GM23338 (cell line): ENCODE measurements at regions not wholly inside any gene's neighbourhood (a gene's known extent, or its start where the extent isn't known, plus 50 kb on each side); places are given as distances from the start of the nearest gene placed in this dataset.
A peak's percentile ranks its signal among the peaks of the same experiment; 100 is the strongest.

Source experiments
- CTCF ChIP-seq, 2 experiments: fragments of 200-600 bp in 1 of 2; sonication (generic) in 1 of 2; conservative IDR thresholded peaks; 2 replicates each; pipeline versions ENCODE4 v1.5.1 to v1.6.1; 2016 to 2017; ENCODE audit warnings: antibody characterized with exemption in 2 of 2, low read depth in 2 of 2, mild to moderate bottlenecking in 2 of 2, moderate library complexity in 1 of 2
- EZH2 ChIP-seq: fragments of 200-600 bp; sonication (generic); IDR thresholded peaks from one replicate; pipeline ENCODE4 v1.8.0; 2017; ENCODE audit warnings: antibody characterized with exemption, mild to moderate bottlenecking, low read depth; ENCODE audit not compliant: unreplicated experiment
- EZH2phosphoT487 ChIP-seq: fragments of 200-600 bp; sonication (generic); IDR thresholded peaks from one replicate; pipeline ENCODE4 v1.8.1; 2018; ENCODE audit warnings: antibody characterized with exemption; ENCODE audit not compliant: unreplicated experiment
- JUNB ChIP-seq: IDR thresholded peaks from one replicate; pipeline ENCODE4 v1.6.1; 2016; ENCODE audit warnings: antibody characterized with exemption; ENCODE audit not compliant: unreplicated experiment
- NANOG ChIP-seq: IDR thresholded peaks from 2 replicates; pipeline ENCODE4 v1.6.1; 2016; ENCODE audit warnings: antibody characterized with exemption, borderline replicate concordance
- POLR2AphosphoS5 ChIP-seq: IDR thresholded peaks from 2 replicates; pipeline ENCODE4 v1.6.1; 2016; ENCODE audit warnings: antibody characterized with exemption, low read depth
- REST ChIP-seq: IDR thresholded peaks from one replicate; pipeline ENCODE4 v1.6.1; 2018; ENCODE audit warnings: antibody characterized with exemption; ENCODE audit not compliant: unreplicated experiment
- STAT1 ChIP-seq: IDR thresholded peaks from one replicate; pipeline ENCODE4 v1.6.1; 2016; ENCODE audit warnings: antibody characterized with exemption; ENCODE audit not compliant: unreplicated experiment
- ZNF331 ChIP-seq: fragments of 250-450 bp; sonication (Bioruptor Pico); IDR thresholded peaks from 2 replicates; pipeline ENCODE4 v1.5.0; 2020; ENCODE audit warnings: low read depth, mild to moderate bottlenecking, moderate library complexity
- TF ChIP-seq, protein P1 (sequence below): fragments of 250-450 bp; sonication (Bioruptor Pico); IDR thresholded peaks from 2 replicates; pipeline ENCODE4 v1.5.0; 2020; ENCODE audit warnings: mild to moderate bottlenecking, moderate library complexity

GRCh38 chr10:8444630-8445029 is 390.1 kb downstream of the GATA3 start:
- TF ChIP-seq CTCF (conservative IDR thresholded peaks at IDR 0.05; ENCODE audit: low read depth in 2 of 2) = peak; percentile 46 to 75; a peak in 3 of 4 replicates
- TF ChIP-seq POLR2AphosphoS5 = no peak
- TF ChIP-seq REST = no peak
- TF ChIP-seq EZH2 = no peak
- TF ChIP-seq EZH2phosphoT487 = no peak
- TF ChIP-seq, protein P1, sequence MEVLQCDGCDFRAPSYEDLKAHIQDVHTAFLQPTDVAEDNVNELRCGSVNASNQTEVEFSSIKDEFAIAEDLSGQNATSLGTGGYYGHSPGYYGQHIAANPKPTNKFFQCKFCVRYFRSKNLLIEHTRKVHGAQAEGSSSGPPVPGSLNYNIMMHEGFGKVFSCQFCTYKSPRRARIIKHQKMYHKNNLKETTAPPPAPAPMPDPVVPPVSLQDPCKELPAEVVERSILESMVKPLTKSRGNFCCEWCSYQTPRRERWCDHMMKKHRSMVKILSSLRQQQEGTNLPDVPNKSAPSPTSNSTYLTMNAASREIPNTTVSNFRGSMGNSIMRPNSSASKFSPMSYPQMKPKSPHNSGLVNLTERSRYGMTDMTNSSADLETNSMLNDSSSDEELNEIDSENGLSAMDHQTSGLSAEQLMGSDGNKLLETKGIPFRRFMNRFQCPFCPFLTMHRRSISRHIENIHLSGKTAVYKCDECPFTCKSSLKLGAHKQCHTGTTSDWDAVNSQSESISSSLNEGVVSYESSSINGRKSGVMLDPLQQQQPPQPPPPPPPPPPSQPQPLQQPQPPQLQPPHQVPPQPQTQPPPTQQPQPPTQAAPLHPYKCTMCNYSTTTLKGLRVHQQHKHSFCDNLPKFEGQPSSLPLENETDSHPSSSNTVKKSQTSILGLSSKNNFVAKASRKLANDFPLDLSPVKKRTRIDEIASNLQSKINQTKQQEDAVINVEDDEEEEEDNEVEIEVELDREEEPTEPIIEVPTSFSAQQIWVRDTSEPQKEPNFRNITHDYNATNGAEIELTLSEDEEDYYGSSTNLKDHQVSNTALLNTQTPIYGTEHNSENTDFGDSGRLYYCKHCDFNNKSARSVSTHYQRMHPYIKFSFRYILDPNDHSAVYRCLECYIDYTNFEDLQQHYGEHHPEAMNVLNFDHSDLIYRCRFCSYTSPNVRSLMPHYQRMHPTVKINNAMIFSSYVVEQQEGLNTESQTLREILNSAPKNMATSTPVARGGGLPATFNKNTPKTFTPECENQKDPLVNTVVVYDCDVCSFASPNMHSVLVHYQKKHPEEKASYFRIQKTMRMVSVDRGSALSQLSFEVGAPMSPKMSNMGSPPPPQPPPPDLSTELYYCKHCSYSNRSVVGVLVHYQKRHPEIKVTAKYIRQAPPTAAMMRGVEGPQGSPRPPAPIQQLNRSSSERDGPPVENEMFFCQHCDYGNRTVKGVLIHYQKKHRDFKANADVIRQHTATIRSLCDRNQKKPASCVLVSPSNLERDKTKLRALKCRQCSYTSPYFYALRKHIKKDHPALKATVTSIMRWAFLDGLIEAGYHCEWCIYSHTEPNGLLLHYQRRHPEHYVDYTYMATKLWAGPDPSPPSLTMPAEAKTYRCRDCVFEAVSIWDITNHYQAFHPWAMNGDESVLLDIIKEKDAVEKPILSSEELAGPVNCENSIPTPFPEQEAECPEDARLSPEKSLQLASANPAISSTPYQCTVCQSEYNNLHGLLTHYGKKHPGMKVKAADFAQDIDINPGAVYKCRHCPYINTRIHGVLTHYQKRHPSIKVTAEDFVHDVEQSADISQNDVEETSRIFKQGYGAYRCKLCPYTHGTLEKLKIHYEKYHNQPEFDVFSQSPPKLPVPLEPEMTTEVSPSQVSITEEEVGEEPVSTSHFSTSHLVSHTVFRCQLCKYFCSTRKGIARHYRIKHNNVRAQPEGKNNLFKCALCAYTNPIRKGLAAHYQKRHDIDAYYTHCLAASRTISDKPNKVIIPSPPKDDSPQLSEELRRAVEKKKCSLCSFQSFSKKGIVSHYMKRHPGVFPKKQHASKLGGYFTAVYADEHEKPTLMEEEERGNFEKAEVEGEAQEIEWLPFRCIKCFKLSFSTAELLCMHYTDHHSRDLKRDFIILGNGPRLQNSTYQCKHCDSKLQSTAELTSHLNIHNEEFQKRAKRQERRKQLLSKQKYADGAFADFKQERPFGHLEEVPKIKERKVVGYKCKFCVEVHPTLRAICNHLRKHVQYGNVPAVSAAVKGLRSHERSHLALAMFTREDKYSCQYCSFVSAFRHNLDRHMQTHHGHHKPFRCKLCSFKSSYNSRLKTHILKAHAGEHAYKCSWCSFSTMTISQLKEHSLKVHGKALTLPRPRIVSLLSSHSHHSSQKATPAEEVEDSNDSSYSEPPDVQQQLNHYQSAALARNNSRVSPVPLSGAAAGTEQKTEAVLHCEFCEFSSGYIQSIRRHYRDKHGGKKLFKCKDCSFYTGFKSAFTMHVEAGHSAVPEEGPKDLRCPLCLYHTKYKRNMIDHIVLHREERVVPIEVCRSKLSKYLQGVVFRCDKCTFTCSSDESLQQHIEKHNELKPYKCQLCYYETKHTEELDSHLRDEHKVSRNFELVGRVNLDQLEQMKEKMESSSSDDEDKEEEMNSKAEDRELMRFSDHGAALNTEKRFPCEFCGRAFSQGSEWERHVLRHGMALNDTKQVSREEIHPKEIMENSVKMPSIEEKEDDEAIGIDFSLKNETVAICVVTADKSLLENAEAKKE (CRISPR knock-in tag) = no peak
- TF ChIP-seq ZNF331 = no peak
- no peak for TF ChIP-seq JUNB
- TF ChIP-seq NANOG = no peak
- no peak for TF ChIP-seq STAT1
